ENCODE measurements at regions not wholly inside any gene's neighbourhood (a gene's known extent, or its start where the extent isn't known, plus 50 kb on each side); places are given as distances from the start of the nearest gene placed in this dataset.

- no peaks in the 10 kb centered on the region for H3K27me3 ChIP-seq (ENCODE audit: insufficient read depth, low read length, poor library complexity)
- no peaks in the 10 kb centered on the region for H3K4me1 ChIP-seq (ENCODE audit: insufficient read depth, low read length)
- H3K4me3 ChIP-seq (ENCODE audit: low read depth in 1 of 2, low read length in 2 of 2): no peak overlapping the region
- ATAC-seq (ENCODE audit: insufficient read depth, low read depth) (no peak), DNase-seq (no peak)
- H4K20me1 ChIP-seq (ENCODE audit: insufficient read depth, low read length): no peaks in the 10 kb centered on the region; the same call in 1 of the 2 replicates
- no peaks in the 10 kb centered on the region for H3K9me3 ChIP-seq (ENCODE audit: insufficient read depth, low read length, severe bottlenecking)
- no peak overlapping the region for H3K27ac ChIP-seq (ENCODE audit: low read length)
- no peak overlapping the region for H3K4me2 ChIP-seq (ENCODE audit: insufficient read depth, low read length)
- peaks cover 65% of the 10 kb centered on the region for H3K79me2 ChIP-seq (ENCODE audit: insufficient read depth, low read length)
- no peak for TF ChIP-seq CTCF (IDR thresholded peaks at IDR 0.05; ENCODE audit: borderline replicate concordance, extremely low read depth, low read length, poor library complexity, severe bottlenecking)
- TF ChIP-seq EZH2 (IDR thresholded peaks at IDR 0.05; ENCODE audit: borderline replicate concordance, low read depth, low read length, severe bottlenecking): no peak
- no peak overlapping the region for H2AFZ ChIP-seq (ENCODE audit: low read depth, low read length)
- H3K36me3 ChIP-seq (ENCODE audit: insufficient read depth, low read length): no peaks in the 10 kb centered on the region
- no peak overlapping the region for H3K9ac ChIP-seq (ENCODE audit: low read depth, low read length)
Observed at GRCh38 chr14:71381814-71382213, 474.6 kb downstream of the PCNX1 start.

- Histone ChIP-seq H3K27me3 (ENCODE audit: insufficient read depth, low read length, poor library complexity) (no peaks in the 10 kb centered on the region), H3K4me1 (ENCODE audit: insufficient read depth, low read length) (no peaks in the 10 kb centered on the region), H2AFZ (ENCODE audit: low read depth, low read length) (no peak overlapping the region), H3K4me2 (ENCODE audit: insufficient read depth, low read length) (no peak overlapping the region), H3K9ac (ENCODE audit: low read depth, low read length) (no peak overlapping the region), H3K4me3 (ENCODE audit: low read depth in 1 of 2, low read length in 2 of 2) (no peak overlapping the region), H4K20me1 (ENCODE audit: insufficient read depth, low read length) (no peaks in the 10 kb centered on the region; the same call in 1 of the 2 replicates), H3K9me3 (ENCODE audit: insufficient read depth, low read length, severe bottlenecking) (no peaks in the 10 kb centered on the region), H3K36me3 (ENCODE audit: insufficient read depth, low read length) (no peaks in the 10 kb centered on the region), H3K27ac (ENCODE audit: low read length) (no peak overlapping the region), H3K79me2 (ENCODE audit: insufficient read depth, low read length) (peaks cover 67% of the 10 kb centered on the region)
- TF ChIP-seq CTCF (IDR thresholded peaks at IDR 0.05; ENCODE audit: borderline replicate concordance, extremely low read depth, low read length, poor library complexity, severe bottlenecking) (no peak), EZH2 (IDR thresholded peaks at IDR 0.05; ENCODE audit: borderline replicate concordance, low read depth, low read length, severe bottlenecking) (no peak)
- ATAC-seq (ENCODE audit: insufficient read depth, low read depth): no peak
- DNase-seq: no peak
Observed at GRCh38 chr14:71382315-71382714, 475.1 kb downstream of the PCNX1 start.

- H3K36me3 ChIP-seq (ENCODE audit: insufficient read depth, low read length): no peaks in the 10 kb centered on the region
- peaks cover 72% of the 10 kb centered on the region for H3K79me2 ChIP-seq (ENCODE audit: insufficient read depth, low read length)
- ATAC-seq (ENCODE audit: insufficient read depth, low read depth) (no peak), DNase-seq (no peak)
- no peak overlapping the region for H3K4me3 ChIP-seq (ENCODE audit: low read depth in 1 of 2, low read length in 2 of 2)
- no peaks in the 10 kb centered on the region for H3K9me3 ChIP-seq (ENCODE audit: insufficient read depth, low read length, severe bottlenecking)
- H3K4me1 ChIP-seq (ENCODE audit: insufficient read depth, low read length): no peaks in the 10 kb centered on the region
- H2AFZ ChIP-seq (ENCODE audit: low read depth, low read length): no peak overlapping the region
- TF ChIP-seq EZH2 (IDR thresholded peaks at IDR 0.05; ENCODE audit: borderline replicate concordance, low read depth, low read length, severe bottlenecking) (no peak), CTCF (IDR thresholded peaks at IDR 0.05; ENCODE audit: borderline replicate concordance, extremely low read depth, low read length, poor library complexity, severe bottlenecking) (no peak)
- no peak overlapping the region for H3K27ac ChIP-seq (ENCODE audit: low read length)
- H3K27me3 ChIP-seq (ENCODE audit: insufficient read depth, low read length, poor library complexity): no peaks in the 10 kb centered on the region
- no peak overlapping the region for H3K4me2 ChIP-seq (ENCODE audit: insufficient read depth, low read length)
- no peaks in the 10 kb centered on the region; the same call in 1 of the 2 replicates for H4K20me1 ChIP-seq (ENCODE audit: insufficient read depth, low read length)
- H3K9ac ChIP-seq (ENCODE audit: low read depth, low read length): no peak overlapping the region
Observed at GRCh38 chr14:71383510-71383909, 476.3 kb downstream of the PCNX1 start.

Data from DND-41 (cell line).